ENCODE measurements at regions not wholly inside any gene's neighbourhood (a gene's known extent, or its start where the extent isn't known, plus 50 kb on each side); places are given as distances from the start of the nearest gene placed in this dataset.

GRCh38 chr9:118148990-118149389 lies 444.8 kb downstream of the TLR4 start:
- DNase-seq: no peak
- no peaks in the 10 kb centered on the region for H3K4me1 Mint-ChIP-seq
- no peak overlapping the region for H3K27ac Mint-ChIP-seq
- no peak for ATAC-seq
- no peak overlapping the region for H3K4me3 Mint-ChIP-seq
- H3K36me3 Mint-ChIP-seq (ENCODE audit: low read depth): no peaks in the 10 kb centered on the region
- no peaks in the 10 kb centered on the region for H3K27me3 Mint-ChIP-seq
- H3K9me3 ChIP-seq (ENCODE audit: control insufficient read depth, low read length, poor library complexity, severe bottlenecking): no peaks in the 10 kb centered on the region

- H3K36me3 Mint-ChIP-seq (ENCODE audit: low read depth): no peaks in the 10 kb centered on the region
- ATAC-seq (no peak), DNase-seq (no peak)
- H3K4me3 Mint-ChIP-seq: no peak overlapping the region
- H3K9me3 ChIP-seq (ENCODE audit: control insufficient read depth, low read length, poor library complexity, severe bottlenecking): no peaks in the 10 kb centered on the region
- no peak overlapping the region for H3K27ac Mint-ChIP-seq
- no peaks in the 10 kb centered on the region for H3K27me3 Mint-ChIP-seq
- H3K4me1 Mint-ChIP-seq: no peaks in the 10 kb centered on the region
Observed at GRCh38 chr9:118156846-118157245, 452.6 kb downstream of the TLR4 start.

DNA sequence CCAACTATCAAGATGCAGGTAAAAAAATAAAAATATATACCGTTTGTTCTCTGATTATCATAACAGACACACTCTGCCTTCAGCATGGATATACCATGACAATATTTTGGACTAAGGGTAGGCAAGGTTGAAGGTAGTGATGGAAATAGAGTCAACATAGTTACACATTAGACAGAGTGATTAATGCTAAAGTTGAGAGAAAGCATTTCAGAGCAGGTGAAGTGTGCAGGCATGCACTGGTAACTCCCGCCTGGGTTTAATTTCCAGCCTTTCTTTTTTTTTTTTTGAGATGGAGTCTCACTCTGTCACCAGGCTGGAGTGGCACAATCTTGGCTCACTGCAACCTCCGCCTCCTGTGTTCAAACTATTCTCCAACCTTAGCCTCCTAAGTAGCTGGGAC lies 458.5 kb downstream of the TLR4 start:
- H3K27ac Mint-ChIP-seq: no peak overlapping the region
- ATAC-seq: no peak
- peaks cover 16% of the 10 kb centered on the region for H3K27me3 Mint-ChIP-seq
- no peaks in the 10 kb centered on the region for H3K4me1 Mint-ChIP-seq
- no peak overlapping the region for H3K4me3 Mint-ChIP-seq
- no peaks in the 10 kb centered on the region for H3K36me3 Mint-ChIP-seq (ENCODE audit: low read depth)
- no peak for DNase-seq
- H3K9me3 ChIP-seq (ENCODE audit: control insufficient read depth, low read length, poor library complexity, severe bottlenecking): no peaks in the 10 kb centered on the region

GRCh38 chr9:118163751-118164150 lies 459.5 kb downstream of the TLR4 start:
- Mint-ChIP-seq H3K4me3 (no peak overlapping the region), H3K36me3 (ENCODE audit: low read depth) (no peaks in the 10 kb centered on the region), H3K27ac (no peak overlapping the region), H3K27me3 (peaks cover 16% of the 10 kb centered on the region), H3K4me1 (no peaks in the 10 kb centered on the region)
- ATAC-seq (no peak), DNase-seq (no peak)
- H3K9me3 ChIP-seq (ENCODE audit: control insufficient read depth, low read length, poor library complexity, severe bottlenecking): no peaks in the 10 kb centered on the region

DNA sequence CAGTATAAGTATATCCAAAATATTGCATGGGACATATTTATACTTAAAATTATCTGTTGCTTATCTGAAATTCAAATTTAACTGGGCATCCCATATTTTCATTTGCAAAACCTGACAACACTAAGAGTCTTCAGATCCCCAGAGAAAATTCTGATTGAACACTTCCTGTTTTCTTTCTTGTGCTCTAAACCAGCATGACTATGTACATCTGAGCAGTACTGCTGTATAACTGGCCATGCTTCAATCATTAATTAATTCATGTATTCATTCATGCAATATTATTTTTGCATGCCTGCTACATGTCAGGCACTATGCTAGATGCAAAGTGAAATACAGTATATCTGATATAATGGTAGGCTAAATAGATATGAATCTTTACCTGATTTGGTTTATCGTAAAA lies 461.2 kb downstream of the TLR4 start:
- ATAC-seq (no peak), DNase-seq (no peak)
- Mint-ChIP-seq H3K27me3 (peaks cover 16% of the 10 kb centered on the region), H3K27ac (no peak overlapping the region), H3K4me1 (no peaks in the 10 kb centered on the region), H3K4me3 (no peak overlapping the region), H3K36me3 (ENCODE audit: low read depth) (no peaks in the 10 kb centered on the region)
- no peaks in the 10 kb centered on the region for H3K9me3 ChIP-seq (ENCODE audit: control insufficient read depth, low read length, poor library complexity, severe bottlenecking)

GRCh38 chr9:118170032-118170955 lies 466.1 kb downstream of the TLR4 start:
- no peaks in the 10 kb centered on the region for H3K4me1 Mint-ChIP-seq
- H3K27ac Mint-ChIP-seq: no peak overlapping the region
- H3K36me3 Mint-ChIP-seq (ENCODE audit: low read depth): no peaks in the 10 kb centered on the region
- no peaks in the 10 kb centered on the region for H3K9me3 ChIP-seq (ENCODE audit: control insufficient read depth, low read length, poor library complexity, severe bottlenecking)
- DNase-seq (no peak), ATAC-seq (no peak)
- H3K27me3 Mint-ChIP-seq: peaks cover 23% of the 10 kb centered on the region
- H3K4me3 Mint-ChIP-seq: no peak overlapping the region

DNA sequence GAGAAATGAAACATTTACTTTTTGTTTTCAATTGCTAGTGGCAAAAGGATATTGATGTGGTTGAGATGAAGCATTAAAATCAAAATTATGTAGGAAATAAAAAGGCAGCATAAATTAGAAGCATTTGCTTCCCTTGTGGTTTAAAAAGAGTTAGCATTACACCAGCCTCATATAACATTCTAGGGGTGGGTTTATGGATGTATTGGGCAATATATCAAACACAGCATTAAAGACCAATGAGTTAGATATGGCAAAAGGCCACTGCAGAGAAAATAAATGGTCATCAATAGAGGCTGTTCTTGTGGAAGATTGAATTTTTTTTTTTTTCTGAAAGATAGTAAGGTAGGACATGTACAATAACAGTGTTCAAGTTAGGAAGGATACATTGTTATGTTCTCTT lies 473.0 kb downstream of the TLR4 start:
- Mint-ChIP-seq H3K4me1 (no peaks in the 10 kb centered on the region), H3K27ac (no peak overlapping the region), H3K4me3 (no peak overlapping the region), H3K36me3 (ENCODE audit: low read depth) (no peaks in the 10 kb centered on the region), H3K27me3 (peaks cover 12% of the 10 kb centered on the region)
- H3K9me3 ChIP-seq (ENCODE audit: control insufficient read depth, low read length, poor library complexity, severe bottlenecking): no peaks in the 10 kb centered on the region
- no peak for DNase-seq
- ATAC-seq: no peak

GRCh38 chr9:118183576-118183975 lies 479.4 kb downstream of the TLR4 start:
- H3K9me3 ChIP-seq (ENCODE audit: control insufficient read depth, low read length, poor library complexity, severe bottlenecking): no peaks in the 10 kb centered on the region
- Mint-ChIP-seq H3K27me3 (peaks cover 5% of the 10 kb centered on the region), H3K27ac (no peak overlapping the region), H3K4me1 (no peaks in the 10 kb centered on the region), H3K36me3 (ENCODE audit: low read depth) (no peaks in the 10 kb centered on the region), H3K4me3 (no peak overlapping the region)
- DNase-seq (no peak), ATAC-seq (no peak)

DNA sequence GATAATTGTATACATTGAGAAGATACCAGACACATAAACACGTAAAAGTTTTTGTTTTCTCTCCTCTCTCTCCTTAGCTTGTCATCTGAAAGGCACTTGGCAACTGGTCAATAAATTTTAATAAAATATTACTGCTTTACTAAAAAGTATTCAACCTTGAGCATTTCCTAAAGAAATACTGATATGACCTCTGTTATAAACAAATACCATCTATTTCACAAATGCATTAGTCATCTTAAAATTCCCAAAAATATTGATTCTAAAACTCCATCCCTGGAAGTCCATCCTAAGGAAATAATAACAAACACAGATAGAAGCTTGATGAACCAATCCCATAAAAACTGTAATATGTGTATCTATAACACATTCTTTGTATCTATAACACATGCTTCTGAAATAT lies 483.2 kb downstream of the TLR4 start:
- no peaks in the 10 kb centered on the region for H3K4me1 Mint-ChIP-seq
- H3K4me3 Mint-ChIP-seq: no peak overlapping the region
- peaks cover 2% of the 10 kb centered on the region for H3K36me3 Mint-ChIP-seq (ENCODE audit: low read depth)
- peaks cover 5% of the 10 kb centered on the region for H3K27me3 Mint-ChIP-seq
- no peaks in the 10 kb centered on the region for H3K9me3 ChIP-seq (ENCODE audit: control insufficient read depth, low read length, poor library complexity, severe bottlenecking)
- no peak overlapping the region for H3K27ac Mint-ChIP-seq
- DNase-seq: no peak
- no peak for ATAC-seq

GRCh38 chr9:118189615-118190014 lies 485.4 kb downstream of the TLR4 start:
- no peak overlapping the region for H3K4me3 Mint-ChIP-seq
- no peaks in the 10 kb centered on the region for H3K9me3 ChIP-seq (ENCODE audit: control insufficient read depth, low read length, poor library complexity, severe bottlenecking)
- no peak overlapping the region for H3K27ac Mint-ChIP-seq
- no peak for ATAC-seq
- H3K36me3 Mint-ChIP-seq (ENCODE audit: low read depth): peaks cover 2% of the 10 kb centered on the region
- no peaks in the 10 kb centered on the region for H3K4me1 Mint-ChIP-seq
- no peak for DNase-seq
- no peaks in the 10 kb centered on the region for H3K27me3 Mint-ChIP-seq

- DNase-seq: no peak
- Mint-ChIP-seq H3K27me3 (no peaks in the 10 kb centered on the region), H3K4me3 (no peak overlapping the region), H3K27ac (no peak overlapping the region), H3K4me1 (no peaks in the 10 kb centered on the region), H3K36me3 (ENCODE audit: low read depth) (peaks cover 2% of the 10 kb centered on the region)
- H3K9me3 ChIP-seq (ENCODE audit: control insufficient read depth, low read length, poor library complexity, severe bottlenecking): no peaks in the 10 kb centered on the region
- ATAC-seq: no peak
Observed at GRCh38 chr9:118192807-118193206, 488.6 kb downstream of the TLR4 start.

DNA sequence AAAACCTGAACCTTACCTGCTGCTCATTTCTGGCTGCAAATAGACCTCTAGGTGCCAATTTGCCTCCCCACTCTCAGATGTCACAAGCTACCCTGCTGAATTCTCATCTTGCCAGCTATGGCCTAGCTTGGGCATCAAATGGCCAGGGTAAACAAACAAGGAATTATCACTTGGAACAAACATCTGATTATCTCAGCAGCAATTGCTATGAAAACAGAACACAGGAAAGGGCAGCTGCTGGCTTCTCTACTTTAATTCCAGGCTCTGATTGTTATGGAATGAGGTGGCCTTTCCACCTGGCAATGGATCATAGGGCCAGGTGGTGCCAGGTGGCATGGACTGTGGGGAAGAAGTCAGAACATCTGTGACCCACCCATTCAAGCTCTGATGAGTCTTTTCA lies 505.1 kb downstream of the TLR4 start:
- H3K9me3 ChIP-seq (ENCODE audit: control insufficient read depth, low read length, poor library complexity, severe bottlenecking): no peaks in the 10 kb centered on the region
- Mint-ChIP-seq H3K4me3 (no peak overlapping the region), H3K27me3 (no peaks in the 10 kb centered on the region), H3K27ac (no peak overlapping the region), H3K36me3 (ENCODE audit: low read depth) (no peaks in the 10 kb centered on the region), H3K4me1 (no peaks in the 10 kb centered on the region)
- ATAC-seq (no peak), DNase-seq (no peak)

GRCh38 chr9:118215549-118215948 lies 511.3 kb downstream of the TLR4 start:
- Mint-ChIP-seq H3K27ac (no peak overlapping the region), H3K4me1 (no peaks in the 10 kb centered on the region), H3K4me3 (no peak overlapping the region), H3K36me3 (ENCODE audit: low read depth) (no peaks in the 10 kb centered on the region), H3K27me3 (no peaks in the 10 kb centered on the region)
- H3K9me3 ChIP-seq (ENCODE audit: control insufficient read depth, low read length, poor library complexity, severe bottlenecking): no peaks in the 10 kb centered on the region
- ATAC-seq: no peak
- no peak for DNase-seq

DNA sequence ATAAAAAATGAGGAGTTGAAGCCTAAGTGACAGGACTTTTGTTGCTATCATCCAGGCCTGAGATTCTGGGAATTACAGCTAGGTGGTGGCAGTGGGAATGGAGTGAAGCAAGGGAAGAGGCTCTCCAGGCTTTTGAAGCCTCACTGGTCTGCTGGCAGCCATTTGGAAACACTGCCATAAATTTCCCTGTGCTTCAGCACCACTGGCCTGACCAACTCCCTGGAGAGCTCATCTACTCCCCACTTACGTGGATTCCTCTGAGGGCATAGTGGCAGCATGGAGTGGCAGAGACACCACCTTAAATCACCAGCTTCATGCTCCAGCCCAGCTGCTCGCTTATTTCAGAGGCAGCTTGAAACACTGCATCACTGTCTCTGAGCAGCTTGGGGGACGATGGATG lies 518.2 kb downstream of the TLR4 start:
- no peak overlapping the region for H3K4me3 Mint-ChIP-seq
- H3K27ac Mint-ChIP-seq: no peak overlapping the region
- H3K4me1 Mint-ChIP-seq: no peaks in the 10 kb centered on the region
- DNase-seq: no peak
- H3K27me3 Mint-ChIP-seq: peaks cover 9% of the 10 kb centered on the region
- no peaks in the 10 kb centered on the region for H3K36me3 Mint-ChIP-seq (ENCODE audit: low read depth)
- no peak for ATAC-seq
- no peaks in the 10 kb centered on the region for H3K9me3 ChIP-seq (ENCODE audit: control insufficient read depth, low read length, poor library complexity, severe bottlenecking)

Data from T-helper 17 cell (primary cell).